ENCODE measurements at regions not wholly inside any gene's neighbourhood (a gene's known extent, or its start where the extent isn't known, plus 50 kb on each side); places are given as distances from the start of the nearest gene placed in this dataset.

GRCh38 chr2:407630-408029 lies 119.7 kb upstream of the ALKAL2 start (continued):
- TF ChIP-seq, protein P1, sequence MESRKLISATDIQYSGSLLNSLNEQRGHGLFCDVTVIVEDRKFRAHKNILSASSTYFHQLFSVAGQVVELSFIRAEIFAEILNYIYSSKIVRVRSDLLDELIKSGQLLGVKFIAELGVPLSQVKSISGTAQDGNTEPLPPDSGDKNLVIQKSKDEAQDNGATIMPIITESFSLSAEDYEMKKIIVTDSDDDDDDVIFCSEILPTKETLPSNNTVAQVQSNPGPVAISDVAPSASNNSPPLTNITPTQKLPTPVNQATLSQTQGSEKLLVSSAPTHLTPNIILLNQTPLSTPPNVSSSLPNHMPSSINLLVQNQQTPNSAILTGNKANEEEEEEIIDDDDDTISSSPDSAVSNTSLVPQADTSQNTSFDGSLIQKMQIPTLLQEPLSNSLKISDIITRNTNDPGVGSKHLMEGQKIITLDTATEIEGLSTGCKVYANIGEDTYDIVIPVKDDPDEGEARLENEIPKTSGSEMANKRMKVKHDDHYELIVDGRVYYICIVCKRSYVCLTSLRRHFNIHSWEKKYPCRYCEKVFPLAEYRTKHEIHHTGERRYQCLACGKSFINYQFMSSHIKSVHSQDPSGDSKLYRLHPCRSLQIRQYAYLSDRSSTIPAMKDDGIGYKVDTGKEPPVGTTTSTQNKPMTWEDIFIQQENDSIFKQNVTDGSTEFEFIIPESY (IDR thresholded peaks at IDR 0.05; ENCODE audit: extremely low read depth, insufficient replicate concordance, low read length): no peak
- no peak for TF ChIP-seq RAD21 (IDR thresholded peaks at IDR 0.05; ENCODE audit: low read depth)
- TF ChIP-seq, protein P2, sequence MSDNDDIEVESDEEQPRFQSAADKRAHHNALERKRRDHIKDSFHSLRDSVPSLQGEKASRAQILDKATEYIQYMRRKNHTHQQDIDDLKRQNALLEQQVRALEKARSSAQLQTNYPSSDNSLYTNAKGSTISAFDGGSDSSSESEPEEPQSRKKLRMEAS (IDR thresholded peaks at IDR 0.05): no peak
- TF ChIP-seq SIN3A (IDR thresholded peaks at IDR 0.05; ENCODE audit: low read depth): no peak

DNA sequence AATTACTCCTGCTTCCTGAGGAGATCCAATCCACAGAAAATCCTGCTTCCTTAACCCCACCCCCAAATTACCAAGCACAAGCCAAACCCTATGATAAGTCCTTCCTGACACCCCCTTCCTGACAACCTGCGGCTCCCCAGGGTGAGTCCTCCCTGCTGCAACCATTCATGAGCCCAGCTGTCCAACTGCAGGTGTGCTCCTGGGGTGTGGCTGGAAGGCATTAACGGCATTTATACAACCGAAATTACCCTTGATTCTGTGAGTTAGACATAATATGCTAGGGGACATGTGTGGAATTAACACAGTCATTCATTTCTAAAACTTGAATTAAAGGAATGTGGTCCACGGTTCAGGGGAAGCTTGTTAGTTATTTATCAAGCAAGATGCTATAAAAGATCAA lies 119.0 kb upstream of the ALKAL2 start:
- Histone ChIP-seq H3K79me2 (ENCODE audit: insufficient read depth, low read length) (no peaks in the 10 kb centered on the region), H3K27ac (ENCODE audit: low read depth, low read length) (no peak overlapping the region), H2AFZ (ENCODE audit: low read depth, low read length, poor library complexity, severe bottlenecking) (no peak overlapping the region), H3K27me3 (ENCODE audit: insufficient read depth, low read length) (peaks cover 23% of the 10 kb centered on the region), H3K4me1 (ENCODE audit: control insufficient read depth in 1 of 2, insufficient read depth in 2 of 2, low read length in 2 of 2) (no peaks in the 10 kb centered on the region), H3K4me3 (replicated peaks in 1 of 2; ENCODE audit: low read depth in 1 of 2, low read length in 2 of 2) (no peak overlapping the region), H3K36me3 (ENCODE audit: control insufficient read depth in 1 of 2, insufficient read depth in 2 of 2, low read length in 2 of 2) (no peaks in the 10 kb centered on the region), H4K20me1 (ENCODE audit: insufficient read depth) (no peaks in the 10 kb centered on the region), H3K9me2 (ENCODE audit: insufficient read depth) (no peaks in the 10 kb centered on the region), H3K9me3 (ENCODE audit: control insufficient read depth in 1 of 2, insufficient read depth in 1 of 2, low read depth in 1 of 2, low read length in 2 of 2) (no peaks in the 10 kb centered on the region), H3K9ac (ENCODE audit: low read length) (no peak overlapping the region), H3K4me2 (ENCODE audit: low read length) (no peak overlapping the region)
- BruUV-seq (replicated peaks): no TSS peak
- no peak for ATAC-seq
- intact Hi-C loops (cut with micrococcal nuclease): no loop called here
- DNase-seq (ENCODE audit: low read depth, low spot score): no peak
- TF ChIP-seq TCF7L2 (IDR thresholded peaks at IDR 0.05; ENCODE audit: borderline replicate concordance, extremely low read depth, insufficient read depth, insufficient read length) (no peak), ZFX (IDR thresholded peaks at IDR 0.05) (no peak), SP1 (IDR thresholded peaks at IDR 0.05; ENCODE audit: low read depth) (no peak), POLR2A (IDR thresholded peaks at IDR 0.05; ENCODE audit: borderline replicate concordance, extremely low read depth, insufficient read depth, insufficient read length) (no peak), EGR1 (IDR thresholded peaks at IDR 0.05; ENCODE audit: low read depth) (no peak), JUND (IDR thresholded peaks at IDR 0.05) (no peak), SRF (IDR thresholded peaks at IDR 0.05; ENCODE audit: low read depth) (no peak)
- TF ChIP-seq, protein P2 (IDR thresholded peaks at IDR 0.05): no peak
- TF ChIP-seq, protein P3, sequence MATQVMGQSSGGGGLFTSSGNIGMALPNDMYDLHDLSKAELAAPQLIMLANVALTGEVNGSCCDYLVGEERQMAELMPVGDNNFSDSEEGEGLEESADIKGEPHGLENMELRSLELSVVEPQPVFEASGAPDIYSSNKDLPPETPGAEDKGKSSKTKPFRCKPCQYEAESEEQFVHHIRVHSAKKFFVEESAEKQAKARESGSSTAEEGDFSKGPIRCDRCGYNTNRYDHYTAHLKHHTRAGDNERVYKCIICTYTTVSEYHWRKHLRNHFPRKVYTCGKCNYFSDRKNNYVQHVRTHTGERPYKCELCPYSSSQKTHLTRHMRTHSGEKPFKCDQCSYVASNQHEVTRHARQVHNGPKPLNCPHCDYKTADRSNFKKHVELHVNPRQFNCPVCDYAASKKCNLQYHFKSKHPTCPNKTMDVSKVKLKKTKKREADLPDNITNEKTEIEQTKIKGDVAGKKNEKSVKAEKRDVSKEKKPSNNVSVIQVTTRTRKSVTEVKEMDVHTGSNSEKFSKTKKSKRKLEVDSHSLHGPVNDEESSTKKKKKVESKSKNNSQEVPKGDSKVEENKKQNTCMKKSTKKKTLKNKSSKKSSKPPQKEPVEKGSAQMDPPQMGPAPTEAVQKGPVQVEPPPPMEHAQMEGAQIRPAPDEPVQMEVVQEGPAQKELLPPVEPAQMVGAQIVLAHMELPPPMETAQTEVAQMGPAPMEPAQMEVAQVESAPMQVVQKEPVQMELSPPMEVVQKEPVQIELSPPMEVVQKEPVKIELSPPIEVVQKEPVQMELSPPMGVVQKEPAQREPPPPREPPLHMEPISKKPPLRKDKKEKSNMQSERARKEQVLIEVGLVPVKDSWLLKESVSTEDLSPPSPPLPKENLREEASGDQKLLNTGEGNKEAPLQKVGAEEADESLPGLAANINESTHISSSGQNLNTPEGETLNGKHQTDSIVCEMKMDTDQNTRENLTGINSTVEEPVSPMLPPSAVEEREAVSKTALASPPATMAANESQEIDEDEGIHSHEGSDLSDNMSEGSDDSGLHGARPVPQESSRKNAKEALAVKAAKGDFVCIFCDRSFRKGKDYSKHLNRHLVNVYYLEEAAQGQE (IDR thresholded peaks at IDR 0.05; ENCODE audit: low read depth): no peak
- ChIA-PET CTCF (no interaction called here), POLR2A (no interaction called here), RAD21 (ENCODE audit: low non-redundant PET in 1 of 2, low total read pairs in 2 of 2, uncharacterized antibody in 2 of 2, unreplicated experiment in 2 of 2) (no interaction called here)

Measured in HCT116 (cell line).